Heart right ventricle (tissue), 16 donors: ENCODE measurements at regions not wholly inside any gene's neighbourhood (a gene's known extent, or its start where the extent isn't known, plus 50 kb on each side); places are given as distances from the start of the nearest gene placed in this dataset.

Experiments used
- ATAC-seq, 8 donors: fragments of 200-7000 bp; cut with Tn5 transposase; one replicate each; pipeline ENCODE4 v1.9.1; 2020; ENCODE audit warnings: mild to moderate bottlenecking in 8 of 8, moderate library complexity in 8 of 8, moderate number of reproducible peaks in 1 of 8
- DNase-seq, 2 donors: peaks; one replicate each; pipeline ENCODE4 v3.0.0-alpha.2; 2020
- H3K27ac ChIP-seq, 10 donors: fragments of 200-600 bp; sonication (generic) in 2 of 10; one replicate each; pipeline versions ENCODE4 v1.5.0 to v1.8.0; 2020 to 2022; ENCODE audit warnings: mild to moderate bottlenecking in 3 of 10
- H3K27me3 ChIP-seq, 7 donors: fragments of 200-600 bp; one replicate each; pipeline ENCODE4 v1.8.0; 2021 to 2022; ENCODE audit warnings: mild to moderate bottlenecking in 2 of 7
- H3K36me3 ChIP-seq, 9 donors: fragments of 200-600 bp; sonication (generic) in 1 of 9; one replicate each; pipeline versions ENCODE4 v1.5.0 to v1.8.0; 2020 to 2022; ENCODE audit warnings: mild to moderate bottlenecking in 2 of 9
- H3K4me1 ChIP-seq, 9 donors: fragments of 200-600 bp; sonication (generic) in 1 of 9; one replicate each; pipeline versions ENCODE4 v1.5.0 to v1.8.0; 2020 to 2022; ENCODE audit warnings: mild to moderate bottlenecking in 4 of 9
- H3K4me3 ChIP-seq, 10 donors: fragments of 200-600 bp; sonication (generic) in 2 of 10; one replicate each; pipeline versions ENCODE4 v1.5.0 to v1.8.0; 2020 to 2022; ENCODE audit warnings: mild to moderate bottlenecking in 7 of 10, moderate library complexity in 2 of 10
- H3K9me3 ChIP-seq, 11 donors: fragments of 200-600 bp in 10 of 11; sonication (generic) in 2 of 11; one replicate each; pipeline versions ENCODE4 v1.5.0 to v1.8.0; 2013 to 2022; ENCODE audit warnings: mild to moderate bottlenecking in 2 of 11, control low read depth in 1 of 11, moderate library complexity in 1 of 11
- WGBS, 2 donors: extraction: QIAGEN DNeasy Blood & Tissue Kit; methylation state at CpG; one replicate each; pipeline ENCODE4 v1.1.7; 2013; ENCODE audit warnings: inconsistent platforms in 1 of 2; 5-methylcytosine and 5-hydroxymethylcytosine counted together
- intact Hi-C, 10 donors: fragments of 100-400 bp; cut with DNase I; formaldehyde crosslinking; loops; one replicate each; pipeline versions ENCODE4 v1.11.1 to v1.14.2; 2022
- TF ChIP-seq, protein P1 (sequence below), 9 donors: fragments of 200-600 bp; sonication (generic) in 2 of 9; IDR thresholded peaks; one replicate each; pipeline versions ENCODE4 v1.5.0 to v1.8.0; 2021 to 2022; ENCODE audit warnings: antibody characterized with exemption in 9 of 9, mild to moderate bottlenecking in 5 of 9, moderate library complexity in 1 of 9
- donor health status: Arrhythmogenic right ventricular cardiomyopathy.
- donor health status: ischemic (EF 13 %, LVEDD 7.1; RV severe dilation, severe dysfunction).
- donor health status: healthy with polysubstance abuse.
- donor health status: DM: no; HTN: yes; CAD: no.
- donor health status: DM: no; HTN: no; CAD: no.
- donor health status: ischemic (EF 25% LVEDD 6.9; RV normal size, moderate dysfunction).
- donor health status: ischemic (EF 25% LVEDD 5.7; RV mildly dilated, moderate dysfunction).
- donor health status: healthy.
- donor health status: DM: yes; HTN: yes; CAD: no.
- donor health status: Ischemic cardiomyopathy.
- donor health status: ischemic (EF 35%, LVEDD 5.7; RV mildly dilated, moderate dysfunction).
- donor health status: nonischemic (EF 11% LVEDD 7.7; RV severe dilation, severe dysfunction).
- donor health status: DM: yes; HTN: yes; CAD: no.
- donor health status: PGD.
- donor health status: ischemic (EF 29% LVEDD 5.4; RV normal size, mild dysfunction).
- donor health status: nonischemic (EF 23%, LVEDD 6.1; RV moderate dilation, normal function).

DNA sequence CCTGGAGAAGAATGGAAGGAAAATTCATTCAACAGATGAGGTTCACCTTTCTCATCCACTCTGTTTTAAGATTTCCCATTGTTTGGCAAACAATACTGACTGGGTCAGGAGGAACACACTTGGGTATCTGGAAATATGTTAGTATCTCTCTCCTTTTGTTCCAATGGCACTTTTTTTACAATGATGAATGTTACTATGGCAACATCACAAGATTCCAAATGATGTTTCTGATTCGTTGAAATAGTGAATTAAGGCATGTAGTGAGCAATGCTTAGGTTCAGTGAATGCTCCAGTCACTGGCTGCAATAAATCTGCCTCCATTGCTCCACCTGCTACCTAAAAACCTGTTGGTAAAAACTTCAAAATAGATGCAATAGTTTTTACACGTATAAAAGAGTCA is 392.8 kb downstream of the DNAH5 start:
- peaks cover 0 to 4% (median 0%) of the 10 kb centered on the region in 11 donors for H3K9me3 ChIP-seq
- no peak overlapping the region for H3K4me3 ChIP-seq
- H3K27ac ChIP-seq, result no peak overlapping the region
- 29 to 47% methylated on average over 2 of the region's 2 CpGs for WGBS, 2 donors
- DNase-seq (no peak), ATAC-seq (no peak)
- H3K36me3 ChIP-seq, result no peaks in the 10 kb centered on the region
- H3K4me1 ChIP-seq, result no peaks in the 10 kb centered on the region
- intact Hi-C loops, result no loop called here
- TF ChIP-seq, protein P1, sequence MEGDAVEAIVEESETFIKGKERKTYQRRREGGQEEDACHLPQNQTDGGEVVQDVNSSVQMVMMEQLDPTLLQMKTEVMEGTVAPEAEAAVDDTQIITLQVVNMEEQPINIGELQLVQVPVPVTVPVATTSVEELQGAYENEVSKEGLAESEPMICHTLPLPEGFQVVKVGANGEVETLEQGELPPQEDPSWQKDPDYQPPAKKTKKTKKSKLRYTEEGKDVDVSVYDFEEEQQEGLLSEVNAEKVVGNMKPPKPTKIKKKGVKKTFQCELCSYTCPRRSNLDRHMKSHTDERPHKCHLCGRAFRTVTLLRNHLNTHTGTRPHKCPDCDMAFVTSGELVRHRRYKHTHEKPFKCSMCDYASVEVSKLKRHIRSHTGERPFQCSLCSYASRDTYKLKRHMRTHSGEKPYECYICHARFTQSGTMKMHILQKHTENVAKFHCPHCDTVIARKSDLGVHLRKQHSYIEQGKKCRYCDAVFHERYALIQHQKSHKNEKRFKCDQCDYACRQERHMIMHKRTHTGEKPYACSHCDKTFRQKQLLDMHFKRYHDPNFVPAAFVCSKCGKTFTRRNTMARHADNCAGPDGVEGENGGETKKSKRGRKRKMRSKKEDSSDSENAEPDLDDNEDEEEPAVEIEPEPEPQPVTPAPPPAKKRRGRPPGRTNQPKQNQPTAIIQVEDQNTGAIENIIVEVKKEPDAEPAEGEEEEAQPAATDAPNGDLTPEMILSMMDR (IDR thresholded peaks at IDR 0.05), result no peak
- H3K27me3 ChIP-seq, result no peaks in the 10 kb centered on the region

DNA sequence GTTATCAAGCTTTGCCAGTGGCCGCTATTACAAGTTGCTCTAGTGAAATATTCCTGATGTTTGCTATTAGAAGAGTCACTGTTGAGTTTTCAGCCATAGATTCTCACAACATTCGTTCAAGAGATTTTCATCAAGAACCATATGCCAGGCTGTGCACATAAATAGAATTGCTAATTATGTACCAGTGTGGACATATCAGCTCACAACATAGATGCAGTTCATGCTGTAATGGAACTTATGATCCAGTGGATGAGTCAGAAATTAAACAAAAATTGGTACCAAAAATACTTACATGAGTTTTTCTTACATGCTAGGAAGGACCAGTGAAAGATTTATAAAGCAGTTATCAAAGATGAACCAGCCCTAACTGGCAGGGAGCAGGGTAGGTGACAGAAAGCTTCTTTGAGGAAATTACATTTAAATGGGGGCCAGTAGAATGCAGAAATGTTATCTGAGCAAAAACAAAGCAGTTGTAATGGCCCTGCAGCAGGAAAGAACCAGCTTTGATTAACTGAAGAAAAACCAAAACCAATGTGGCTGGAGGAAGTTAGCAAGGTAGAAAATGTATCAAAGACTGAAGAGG is 404.2 kb downstream of the DNAH5 start:
- Histone ChIP-seq H3K27ac (no peak overlapping the region), H3K9me3 (peaks cover 0 to 20% (median 0%) of the 10 kb centered on the region in 11 donors), H3K4me3 (no peak overlapping the region), H3K27me3 (no peaks in the 10 kb centered on the region), H3K36me3 (no peaks in the 10 kb centered on the region), H3K4me1 (no peaks in the 10 kb centered on the region)
- no peak for DNase-seq
- TF ChIP-seq, protein P1 (IDR thresholded peaks at IDR 0.05), result no peak
- ATAC-seq, result no peak
- intact Hi-C loops, result no loop called here
- 64 to 68% methylated on average over 2 of the region's 2 CpGs for WGBS, 2 donors

DNA sequence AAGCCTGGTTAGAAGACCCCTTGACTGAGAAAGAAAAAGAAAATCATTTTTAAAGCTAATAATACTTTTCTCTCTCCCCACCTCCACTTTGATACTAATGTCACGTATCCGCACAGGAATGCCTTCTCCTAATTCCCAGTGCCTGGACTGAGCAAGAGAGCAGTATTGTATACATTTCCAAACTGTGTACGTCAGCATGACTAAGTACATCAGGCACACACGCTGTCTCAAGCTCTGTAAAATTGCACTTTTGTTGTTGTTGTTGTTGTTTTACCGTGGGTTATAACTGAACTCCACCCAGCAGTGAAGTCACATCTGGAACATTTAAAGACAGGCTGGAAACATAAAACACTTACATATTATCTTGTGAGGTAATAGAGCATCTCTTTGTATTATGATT is 407.6 kb downstream of the DNAH5 start:
- no peak for ATAC-seq
- no peaks in the 10 kb centered on the region for H3K27me3 ChIP-seq

DNA sequence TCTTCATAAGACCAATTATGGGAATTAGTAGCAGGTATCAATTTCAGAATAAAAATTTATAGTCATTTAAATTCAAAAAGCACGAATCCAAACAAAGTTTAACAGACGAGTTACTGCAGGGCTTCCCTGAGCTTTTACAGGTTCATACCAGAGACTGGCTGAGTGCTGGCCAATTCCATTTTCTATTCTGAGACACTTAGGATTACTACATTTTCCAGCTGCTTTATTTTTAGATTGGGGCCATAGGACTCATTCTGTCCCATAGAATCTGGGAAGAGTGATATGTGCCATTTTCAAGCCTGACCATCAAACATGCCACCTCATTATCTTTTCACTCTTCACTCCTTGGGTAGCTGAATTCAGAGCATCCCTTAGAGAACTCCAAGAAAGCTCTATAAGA is 410.7 kb downstream of the DNAH5 start:
- Histone ChIP-seq H3K36me3 (no peaks in the 10 kb centered on the region), H3K27me3 (no peaks in the 10 kb centered on the region), H3K4me3 (no peak overlapping the region), H3K4me1 (peaks cover 0 to 4% (median 0%) of the 10 kb centered on the region in 9 donors), H3K27ac (no peak overlapping the region), H3K9me3 (no peaks in the 10 kb centered on the region)
- TF ChIP-seq, protein P1 (IDR thresholded peaks at IDR 0.05), result no peak
- intact Hi-C loops, result no loop called here
- DNase-seq, result no peak
- no peak for ATAC-seq
- WGBS, 2 donors, result 59 to 64% methylated on average over 2 of the region's 2 CpGs

More for the DNA sequence above, 407.6 kb downstream of the DNAH5 start:
- Histone ChIP-seq H3K4me3 (no peak overlapping the region), H3K9me3 (no peaks in the 10 kb centered on the region), H3K36me3 (no peaks in the 10 kb centered on the region), H3K4me1 (peaks cover 0 to 4% (median 0%) of the 10 kb centered on the region in 9 donors), H3K27ac (no peak overlapping the region)
- TF ChIP-seq, protein P1 (IDR thresholded peaks at IDR 0.05), result no peak
- no peak for DNase-seq
- 77 to 83% methylated on average over 5 of the region's 5 CpGs for WGBS, 2 donors
- intact Hi-C loops, result no loop called here
